ENCODE measurements at regions not wholly inside any gene's neighbourhood (a gene's known extent, or its start where the extent isn't known, plus 50 kb on each side); places are given as distances from the start of the nearest gene placed in this dataset.

DNA sequence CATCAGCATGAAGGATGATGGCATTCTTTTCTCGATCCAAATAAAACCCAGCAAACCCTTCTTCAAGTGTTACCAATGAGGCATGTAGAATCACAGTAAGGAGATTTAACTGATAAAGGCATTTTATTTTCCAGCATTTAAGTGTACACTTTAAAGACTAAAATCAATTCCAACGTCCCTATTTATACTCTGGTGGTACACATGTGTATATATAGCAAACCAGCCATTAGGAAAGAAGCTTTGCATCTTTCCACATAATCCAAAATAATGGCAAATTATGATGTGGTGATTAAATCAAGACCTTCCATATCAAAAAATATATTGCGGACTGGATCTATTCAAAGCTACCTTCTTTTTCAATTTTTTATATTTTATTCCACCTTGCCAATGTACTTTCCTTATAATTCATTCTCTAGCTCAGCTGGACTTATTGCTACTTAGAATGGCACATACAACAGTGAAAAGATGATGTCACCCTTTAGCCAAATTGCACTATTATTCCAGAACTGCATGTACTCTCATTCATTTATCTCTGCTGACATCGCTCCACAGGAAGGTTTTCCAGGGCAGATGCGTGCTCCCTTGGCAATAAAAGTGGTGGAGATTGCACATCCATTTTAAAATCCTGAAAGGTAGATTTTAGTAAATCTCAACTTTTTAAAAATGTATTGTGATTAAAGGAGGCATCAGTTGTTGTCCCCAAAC is 63.3 kb upstream of the SLC30A5 start:
- DNase-seq (ENCODE audit: low read depth in 2 of 2): no peak

DNA sequence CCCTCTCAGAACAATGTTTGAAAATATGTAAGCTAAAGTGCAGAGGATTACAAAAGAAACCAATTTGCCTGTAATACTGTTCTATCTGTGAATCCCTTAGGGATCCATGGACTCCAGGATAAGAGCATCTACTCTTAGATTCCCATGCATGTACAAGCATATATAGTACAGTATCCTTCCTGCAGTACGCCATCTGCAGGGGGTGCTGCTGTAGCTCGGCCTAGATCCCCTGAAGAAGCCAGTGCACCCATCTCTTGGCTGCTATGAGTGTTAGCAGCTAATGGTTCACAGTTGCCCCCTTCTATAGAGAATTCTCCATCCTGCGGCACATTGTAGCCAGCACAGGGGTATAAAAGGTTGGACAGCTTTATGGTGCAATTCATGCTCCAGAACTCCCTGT is 61.8 kb upstream of the SLC30A5 start:
- no peak for DNase-seq (ENCODE audit: low read depth in 2 of 2)

DNA sequence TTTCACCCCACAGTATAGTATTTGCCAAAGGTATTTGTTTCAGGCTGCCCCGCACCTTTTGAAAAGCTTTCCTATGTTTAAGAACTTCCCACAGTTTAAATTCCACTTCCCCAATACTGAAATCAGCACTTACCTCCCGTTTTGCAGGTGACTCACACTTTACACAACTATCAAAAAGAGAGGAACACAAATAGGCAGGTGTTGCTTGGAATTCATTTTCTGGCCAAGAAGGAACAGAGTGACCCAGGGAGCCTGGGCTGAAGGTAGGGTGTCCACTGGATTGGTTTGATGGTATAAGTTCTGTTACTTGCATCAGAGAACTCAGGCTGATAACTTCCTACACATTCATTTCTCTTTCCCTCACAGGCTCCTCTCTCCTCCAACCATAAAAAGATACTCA is 60.1 kb upstream of the SLC30A5 start:
- no peak for DNase-seq (ENCODE audit: low read depth in 2 of 2)

DNA sequence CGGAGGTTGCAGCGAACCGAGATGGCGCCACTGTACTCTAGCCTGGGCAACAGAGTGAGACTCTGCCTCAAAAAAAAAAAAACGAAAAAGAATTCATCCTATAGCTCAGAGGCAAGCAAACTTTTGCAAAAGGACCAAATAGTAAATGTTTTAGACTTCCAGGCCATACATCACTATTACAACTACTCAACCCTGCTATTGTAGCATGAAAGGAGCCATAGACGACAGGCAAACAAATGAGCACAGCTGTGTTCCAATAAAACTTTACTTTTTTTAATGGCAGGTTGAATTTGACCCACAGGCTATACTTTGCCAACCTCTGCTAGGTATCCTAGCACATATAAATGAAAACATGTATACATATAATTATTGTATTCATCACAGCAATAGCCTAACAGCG is 58.9 kb upstream of the SLC30A5 start:
- no peak for DNase-seq (ENCODE audit: low read depth in 2 of 2)

DNA sequence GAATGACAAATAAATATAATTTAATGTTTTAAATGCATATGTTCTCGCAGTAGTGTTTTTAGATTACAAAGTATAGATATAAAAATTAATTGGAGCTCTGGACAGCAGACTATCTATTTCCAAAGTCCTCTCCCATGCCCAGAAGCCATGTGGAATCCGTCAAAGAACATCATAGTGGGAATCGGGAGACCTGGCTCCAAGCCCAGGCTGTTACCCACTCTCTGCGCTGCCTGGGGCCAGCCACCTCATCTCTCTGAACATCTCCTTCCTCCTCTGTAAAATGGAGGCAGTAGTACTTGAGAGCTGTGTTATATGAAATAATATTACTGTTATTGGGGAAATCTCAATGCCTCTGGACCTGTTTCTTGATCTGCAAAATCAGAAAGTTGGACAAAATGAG is 58.1 kb upstream of the SLC30A5 start:
- DNase-seq (ENCODE audit: low read depth in 2 of 2): no peak

DNA sequence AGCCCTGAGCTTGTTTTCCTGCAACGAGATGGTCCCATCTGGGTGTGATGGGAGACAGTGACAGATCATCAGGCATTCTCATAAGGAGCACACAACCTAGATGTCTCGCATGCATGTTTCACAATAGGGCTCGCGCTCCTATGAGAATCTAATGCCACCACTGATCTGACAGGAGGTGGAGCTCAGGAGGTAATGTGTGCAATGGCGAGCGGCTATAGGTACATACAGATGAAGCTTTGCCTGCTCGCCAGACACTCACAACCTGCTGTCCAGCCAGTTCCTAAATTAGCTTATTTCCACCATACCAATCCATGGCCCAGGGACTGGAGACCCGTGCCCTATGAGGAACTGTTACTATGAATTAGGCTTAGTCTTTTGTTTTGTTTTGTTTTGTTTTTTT is 55.3 kb upstream of the SLC30A5 start:
- DNase-seq (ENCODE audit: low read depth in 2 of 2): no peak

DNA sequence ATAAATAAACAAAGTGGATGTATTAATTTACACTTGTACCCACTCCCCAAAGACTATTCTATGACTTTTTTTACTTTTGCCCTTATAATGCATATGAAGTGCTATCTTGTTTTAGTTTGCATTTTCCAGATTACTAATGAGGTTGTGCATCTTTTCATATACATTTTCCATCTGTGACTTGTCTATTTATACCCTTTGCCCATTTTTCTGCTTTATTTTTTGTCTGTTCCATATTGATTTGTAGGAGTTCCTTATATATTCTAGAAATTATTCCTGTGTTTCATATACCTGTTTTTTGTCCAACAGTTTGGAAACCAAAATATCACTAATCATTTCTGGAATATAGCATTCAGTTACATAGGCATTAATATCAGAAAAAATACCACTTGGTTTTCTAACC is 54.0 kb upstream of the SLC30A5 start:
- no peak for DNase-seq (ENCODE audit: low read depth in 2 of 2)

DNA sequence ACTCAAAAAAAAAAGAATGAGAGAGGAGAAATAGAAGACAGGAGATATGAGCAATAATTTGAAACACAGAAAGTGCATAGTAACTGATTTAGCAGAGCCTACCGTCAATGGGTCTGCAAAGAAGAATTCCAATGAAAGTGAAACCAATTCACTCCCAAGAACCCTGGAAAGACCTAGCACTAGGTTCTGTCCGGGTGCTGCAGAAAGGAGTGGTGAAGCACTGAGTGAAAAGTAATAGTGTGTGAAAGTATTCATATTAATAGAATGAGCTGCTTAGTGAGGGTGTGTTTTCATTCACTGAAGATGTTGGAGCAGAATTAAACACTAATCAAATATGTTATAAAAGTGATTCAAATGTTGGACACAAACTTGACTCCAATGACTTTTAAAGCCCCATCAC is 51.3 kb upstream of the SLC30A5 start:
- DNase-seq (ENCODE audit: low read depth in 2 of 2): no peak

DNA sequence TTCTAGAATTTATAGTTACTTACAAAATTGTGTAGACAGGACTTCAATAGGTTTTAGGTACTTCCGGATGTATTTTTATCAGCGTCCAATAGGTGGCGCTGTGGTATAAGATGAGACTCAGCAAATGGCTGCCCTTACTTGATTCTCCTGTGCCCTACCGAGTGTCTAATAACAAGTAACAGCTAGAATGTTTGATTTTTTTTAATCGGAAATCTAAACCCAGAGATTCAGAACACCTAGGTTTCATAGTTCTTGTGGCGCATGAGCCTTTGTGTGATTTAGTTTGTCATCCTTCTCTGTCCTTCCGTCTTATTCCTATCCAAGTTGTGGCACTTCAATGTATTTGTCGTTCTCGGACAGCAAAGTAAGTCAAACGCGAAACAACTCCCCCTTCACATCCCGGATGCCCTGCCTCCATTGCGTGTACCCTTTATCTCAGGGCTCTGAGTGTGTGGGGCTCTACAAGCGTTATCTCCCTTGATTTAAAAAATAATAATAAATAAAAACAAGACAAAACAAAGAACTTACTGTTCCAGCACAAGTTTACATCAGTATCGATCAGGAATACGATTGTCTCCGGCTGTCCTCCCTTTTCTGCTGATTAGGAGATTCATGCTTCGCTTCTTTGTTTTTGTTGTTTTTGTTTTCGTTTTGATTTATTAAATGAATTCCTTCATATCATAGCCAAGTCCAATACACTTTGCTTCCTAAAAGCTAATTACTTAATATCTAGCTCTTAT is 50.7 kb upstream of the SLC30A5 start:
- peak; percentile 55 to 69 for DNase-seq (ENCODE audit: low read depth in 2 of 2)

DNA sequence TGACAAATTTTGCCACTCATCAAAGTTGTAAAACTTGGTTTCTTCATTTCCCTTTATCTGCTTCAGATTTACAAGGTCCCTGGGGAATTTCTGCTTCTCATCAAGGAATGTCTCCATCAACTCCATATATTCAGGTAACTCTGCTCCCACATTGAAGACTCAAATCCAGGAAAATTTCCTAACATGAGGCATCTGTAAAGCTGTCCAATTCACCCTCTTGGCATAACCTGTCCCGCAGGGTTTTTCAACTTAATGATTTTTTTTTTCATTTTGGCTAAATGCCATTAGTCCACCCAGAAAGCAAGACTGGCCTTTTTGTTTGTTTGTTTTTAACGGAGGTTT is 50.2 kb upstream of the SLC30A5 start:
- no peak for DNase-seq (ENCODE audit: low read depth in 2 of 2)

Measured in stimulated activated CD4-positive, alpha-beta T cell treated with anti-CD3 and anti-CD28 coated beads, Interleukin-4, amount 100 ng/mL, for 48 hours (primary cell).